Chondrocyte (in vitro differentiated cells): ENCODE measurements at regions not wholly inside any gene's neighbourhood (a gene's known extent, or its start where the extent isn't known, plus 50 kb on each side); places are given as distances from the start of the nearest gene placed in this dataset.

ENCODE experiments used
- DNase-seq: peaks from one replicate; pipeline ENCODE4 v3.0.0; 2021; ENCODE audit warnings: mixed read lengths, low spot score
- H3K27ac Mint-ChIP-seq: one replicate; pipeline ENCODE4 v1.8.0; 2021; ENCODE audit warnings: mild to moderate bottlenecking, moderate library complexity, mixed read lengths; ENCODE audit not compliant: unreplicated experiment
- H3K27me3 Mint-ChIP-seq: 2 replicates; pipeline ENCODE4 v1.8.0; 2021; ENCODE audit warnings: low read depth, mixed read lengths
- H3K36me3 Mint-ChIP-seq: 2 replicates; pipeline ENCODE4 v1.8.0; 2021; ENCODE audit warnings: low read depth, mixed read lengths
- H3K4me1 Mint-ChIP-seq: 2 replicates; pipeline ENCODE4 v1.8.0; 2021; ENCODE audit warnings: low read depth, mild to moderate bottlenecking, mixed read lengths
- H3K4me3 Mint-ChIP-seq: one replicate; pipeline ENCODE4 v1.8.0; 2021; ENCODE audit warnings: mild to moderate bottlenecking, moderate library complexity, mixed read lengths; ENCODE audit not compliant: unreplicated experiment
- H3K9me3 Mint-ChIP-seq: 2 replicates; pipeline ENCODE4 v1.8.0; 2021; ENCODE audit warnings: low read depth, mixed read lengths
- CTCF ChIP-seq: fragments of 200-600 bp; sonication (generic); IDR thresholded peaks from 2 replicates; pipeline ENCODE4 v1.5.0; 2021; ENCODE audit warnings: antibody characterized with exemption, mild to moderate bottlenecking, moderate library complexity

GRCh38 chr5:174172566-174172965, 127.1 kb downstream of the NSG2 start:
- DNase-seq = no peak
- Mint-ChIP-seq H3K9me3 (peaks cover 6% of the 10 kb centered on the region), H3K4me1 (no peaks in the 10 kb centered on the region), H3K36me3 (no peaks in the 10 kb centered on the region), H3K27ac (no peak overlapping the region), H3K4me3 (no peak overlapping the region), H3K27me3 (peaks cover 14% of the 10 kb centered on the region)
- TF ChIP-seq CTCF = no peak

- Mint-ChIP-seq H3K4me1 (no peaks in the 10 kb centered on the region), H3K36me3 (no peaks in the 10 kb centered on the region)
These were observed 128.3 kb downstream of the NSG2 start for GRCh38 chr5:174173766-174174165.

GRCh38 chr5:174175716-174176268, 130.3 kb downstream of the NSG2 start:
- Mint-ChIP-seq H3K27me3 (peaks cover 29% of the 10 kb centered on the region), H3K4me1 (no peaks in the 10 kb centered on the region), H3K9me3 (no peaks in the 10 kb centered on the region), H3K4me3 (no peak overlapping the region), H3K36me3 (no peaks in the 10 kb centered on the region), H3K27ac (no peak overlapping the region)
- DNase-seq = no peak
- no peak for TF ChIP-seq CTCF

More at GRCh38 chr5:174173766-174174165, 128.3 kb downstream of the NSG2 start:
- no peak for TF ChIP-seq CTCF
- peaks cover 23% of the 10 kb centered on the region for H3K27me3 Mint-ChIP-seq
- no peak for DNase-seq
- H3K9me3 Mint-ChIP-seq = peaks cover 3% of the 10 kb centered on the region
- no peak overlapping the region for H3K27ac Mint-ChIP-seq
- H3K4me3 Mint-ChIP-seq = no peak overlapping the region

GRCh38 chr5:174176511-174176910, 131.0 kb downstream of the NSG2 start:
- H3K27ac Mint-ChIP-seq = no peak overlapping the region
- DNase-seq = no peak
- H3K27me3 Mint-ChIP-seq = peaks cover 30% of the 10 kb centered on the region
- no peaks in the 10 kb centered on the region for H3K9me3 Mint-ChIP-seq
- no peak for TF ChIP-seq CTCF
- H3K36me3 Mint-ChIP-seq = no peaks in the 10 kb centered on the region
- no peaks in the 10 kb centered on the region for H3K4me1 Mint-ChIP-seq
- H3K4me3 Mint-ChIP-seq = no peak overlapping the region

- no peaks in the 10 kb centered on the region for H3K9me3 Mint-ChIP-seq
- TF ChIP-seq CTCF = no peak
- no peak for DNase-seq
- no peak overlapping the region for H3K27ac Mint-ChIP-seq
- no peaks in the 10 kb centered on the region for H3K4me1 Mint-ChIP-seq
- H3K27me3 Mint-ChIP-seq = peaks cover 33% of the 10 kb centered on the region
- no peaks in the 10 kb centered on the region for H3K36me3 Mint-ChIP-seq
- no peak overlapping the region for H3K4me3 Mint-ChIP-seq
These were observed 132.0 kb downstream of the NSG2 start for GRCh38 chr5:174177531-174177930.
